ENCODE measurements at regions not wholly inside any gene's neighbourhood (a gene's known extent, or its start where the extent isn't known, plus 50 kb on each side); places are given as distances from the start of the nearest gene placed in this dataset.

DNA sequence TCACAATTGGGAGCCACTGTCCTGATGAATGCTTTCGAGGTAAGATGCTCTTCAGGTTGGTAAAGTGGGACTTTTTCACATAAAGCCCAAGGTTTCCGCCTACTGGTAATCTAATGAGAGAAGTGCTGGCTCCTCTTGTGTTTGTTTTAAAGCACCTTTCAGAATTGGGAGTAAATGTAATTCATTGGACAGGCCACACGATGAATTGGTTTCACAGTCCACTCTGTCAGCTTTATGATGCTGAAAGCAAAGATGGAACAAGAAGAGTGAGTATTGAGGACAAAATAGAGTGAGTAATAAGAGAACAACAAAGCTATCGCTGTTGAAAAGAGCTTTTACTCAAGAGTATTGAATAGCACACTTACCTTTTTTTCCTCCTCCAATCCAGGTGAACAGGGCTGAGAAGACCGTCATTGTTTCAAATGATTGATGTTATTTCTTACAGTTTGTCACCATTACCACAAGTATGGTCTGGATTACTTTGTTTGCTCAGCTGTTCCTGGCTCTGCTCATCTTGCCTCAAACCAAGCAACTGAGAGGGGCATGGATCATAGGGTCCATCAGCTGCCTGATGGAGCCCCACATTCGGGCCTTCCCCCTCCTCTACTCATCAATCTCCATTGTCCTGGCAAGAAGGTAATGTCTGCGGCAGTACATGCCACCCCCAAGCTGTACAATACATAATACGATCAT, 136.1 kb upstream of the CNTN4 start:
- H4K20me1 ChIP-seq (ENCODE audit: insufficient read depth, low read length): no peaks in the 10 kb centered on the region
- no peaks in the 10 kb centered on the region for H3K9me3 ChIP-seq (replicated peaks; ENCODE audit: insufficient read depth, low read length)
- TF ChIP-seq EZH2phosphoT487 (IDR thresholded peaks at IDR 0.05; ENCODE audit: low read length) (no peak), EZH2 (optimal IDR thresholded peaks at IDR 0.05; ENCODE audit: low read depth, low read length) (no peak)
- no peak for DNase-seq
- no peaks in the 10 kb centered on the region for H3K27me3 ChIP-seq (replicated peaks; ENCODE audit: insufficient read depth, low read length)
- no peaks in the 10 kb centered on the region for H3K79me2 ChIP-seq (ENCODE audit: low read length)
- H3K36me3 ChIP-seq (replicated peaks; ENCODE audit: insufficient read depth, low read length): no peaks in the 10 kb centered on the region
- H3K4me2 ChIP-seq (ENCODE audit: low read depth, low read length): no peak overlapping the region
- H3K4me1 ChIP-seq (ENCODE audit: low read length): no peaks in the 10 kb centered on the region
- no peak overlapping the region for H3K27ac ChIP-seq (ENCODE audit: low read length)
- H3K9ac ChIP-seq (ENCODE audit: low read length): no peak overlapping the region
- no peaks in the 10 kb centered on the region for H3K9me2 ChIP-seq (replicated peaks; ENCODE audit: insufficient read depth, low read length)
- H3K4me3 ChIP-seq (ENCODE audit: low read length): no peak overlapping the region
- H2AFZ ChIP-seq (ENCODE audit: low read length): no peak overlapping the region
- H3F3A ChIP-seq (ENCODE audit: insufficient read depth, low read length): no peaks in the 10 kb centered on the region

DNA sequence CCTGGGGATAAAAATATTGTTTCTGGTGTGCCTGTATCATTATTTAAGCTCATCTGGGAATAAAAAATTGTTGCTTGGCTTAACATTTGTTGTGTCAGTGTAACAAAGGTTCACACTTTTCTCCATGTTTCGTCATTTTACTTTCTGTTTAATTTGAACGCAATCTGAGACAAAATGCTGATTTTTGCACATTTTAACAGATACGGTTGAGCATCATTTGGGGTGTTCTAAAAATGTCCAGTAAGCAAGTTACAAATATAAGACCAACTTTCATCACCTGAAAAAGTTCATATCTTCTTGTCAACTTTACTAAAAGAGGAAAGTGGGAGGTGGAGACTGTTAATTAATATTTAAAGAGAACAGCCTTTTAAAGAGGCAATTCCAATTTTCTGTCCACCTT, 134.8 kb upstream of the CNTN4 start:
- Histone ChIP-seq H4K20me1 (ENCODE audit: insufficient read depth, low read length) (no peaks in the 10 kb centered on the region), H3K79me2 (ENCODE audit: low read length) (no peaks in the 10 kb centered on the region), H3K27me3 (replicated peaks; ENCODE audit: insufficient read depth, low read length) (no peaks in the 10 kb centered on the region), H3K4me2 (ENCODE audit: low read depth, low read length) (0 out of 2 replicates have a peak overlapping the region, but pooled peaks have one; percentile 11), H2AFZ (ENCODE audit: low read length) (no peak overlapping the region), H3K9me2 (replicated peaks; ENCODE audit: insufficient read depth, low read length) (no peaks in the 10 kb centered on the region), H3K9me3 (replicated peaks; ENCODE audit: insufficient read depth, low read length) (no peaks in the 10 kb centered on the region), H3K4me3 (ENCODE audit: low read length) (peak overlapping the region; percentile 18), H3K27ac (ENCODE audit: low read length) (no peak overlapping the region), H3K36me3 (replicated peaks; ENCODE audit: insufficient read depth, low read length) (no peaks in the 10 kb centered on the region), H3K4me1 (ENCODE audit: low read length) (no peaks in the 10 kb centered on the region), H3F3A (ENCODE audit: insufficient read depth, low read length) (no peaks in the 10 kb centered on the region), H3K9ac (ENCODE audit: low read length) (no peak overlapping the region)
- TF ChIP-seq EZH2 (optimal IDR thresholded peaks at IDR 0.05; ENCODE audit: low read depth, low read length) (no peak), EZH2phosphoT487 (IDR thresholded peaks at IDR 0.05; ENCODE audit: low read length) (no peak)
- TF ChIP-seq, protein P1, sequence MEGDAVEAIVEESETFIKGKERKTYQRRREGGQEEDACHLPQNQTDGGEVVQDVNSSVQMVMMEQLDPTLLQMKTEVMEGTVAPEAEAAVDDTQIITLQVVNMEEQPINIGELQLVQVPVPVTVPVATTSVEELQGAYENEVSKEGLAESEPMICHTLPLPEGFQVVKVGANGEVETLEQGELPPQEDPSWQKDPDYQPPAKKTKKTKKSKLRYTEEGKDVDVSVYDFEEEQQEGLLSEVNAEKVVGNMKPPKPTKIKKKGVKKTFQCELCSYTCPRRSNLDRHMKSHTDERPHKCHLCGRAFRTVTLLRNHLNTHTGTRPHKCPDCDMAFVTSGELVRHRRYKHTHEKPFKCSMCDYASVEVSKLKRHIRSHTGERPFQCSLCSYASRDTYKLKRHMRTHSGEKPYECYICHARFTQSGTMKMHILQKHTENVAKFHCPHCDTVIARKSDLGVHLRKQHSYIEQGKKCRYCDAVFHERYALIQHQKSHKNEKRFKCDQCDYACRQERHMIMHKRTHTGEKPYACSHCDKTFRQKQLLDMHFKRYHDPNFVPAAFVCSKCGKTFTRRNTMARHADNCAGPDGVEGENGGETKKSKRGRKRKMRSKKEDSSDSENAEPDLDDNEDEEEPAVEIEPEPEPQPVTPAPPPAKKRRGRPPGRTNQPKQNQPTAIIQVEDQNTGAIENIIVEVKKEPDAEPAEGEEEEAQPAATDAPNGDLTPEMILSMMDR (IDR thresholded peaks at IDR 0.05; ENCODE audit: low read length): no peak
- DNase-seq: peak; percentile 11

DNA sequence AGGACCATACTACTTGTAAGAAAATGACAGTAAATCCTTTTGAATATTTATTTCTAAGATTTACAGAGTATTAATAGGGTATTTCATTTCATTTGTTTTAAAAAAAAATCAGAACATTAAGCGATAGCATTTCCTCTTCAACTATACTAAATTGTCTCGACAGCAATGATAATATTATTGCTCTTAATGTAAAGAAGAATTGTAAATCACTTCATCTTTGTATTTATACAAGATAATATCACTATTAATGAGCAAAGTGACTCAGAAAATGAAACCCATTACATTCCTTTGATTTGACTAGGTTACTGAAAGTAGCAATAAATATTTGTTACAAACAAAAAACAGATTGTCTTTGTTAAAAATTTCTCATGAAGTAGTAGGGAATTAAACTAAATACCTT, 131.1 kb upstream of the CNTN4 start:
- H3F3A ChIP-seq (ENCODE audit: insufficient read depth, low read length): no peaks in the 10 kb centered on the region
- no peak overlapping the region for H2AFZ ChIP-seq (ENCODE audit: low read length)
- TF ChIP-seq EZH2phosphoT487 (IDR thresholded peaks at IDR 0.05; ENCODE audit: low read length) (no peak), EZH2 (optimal IDR thresholded peaks at IDR 0.05; ENCODE audit: low read depth, low read length) (no peak)
- TF ChIP-seq, protein P1 (IDR thresholded peaks at IDR 0.05; ENCODE audit: low read length): no peak
- H3K4me2 ChIP-seq (ENCODE audit: low read depth, low read length): no peak overlapping the region
- H4K20me1 ChIP-seq (ENCODE audit: insufficient read depth, low read length): no peaks in the 10 kb centered on the region
- H3K27me3 ChIP-seq (replicated peaks; ENCODE audit: insufficient read depth, low read length): no peaks in the 10 kb centered on the region
- H3K36me3 ChIP-seq (replicated peaks; ENCODE audit: insufficient read depth, low read length): no peaks in the 10 kb centered on the region
- no peak for DNase-seq
- no peaks in the 10 kb centered on the region for H3K4me1 ChIP-seq (ENCODE audit: low read length)
- no peak overlapping the region for H3K9ac ChIP-seq (ENCODE audit: low read length)
- no peak overlapping the region for H3K4me3 ChIP-seq (ENCODE audit: low read length)
- no peaks in the 10 kb centered on the region for H3K9me2 ChIP-seq (replicated peaks; ENCODE audit: insufficient read depth, low read length)
- no peak overlapping the region for H3K27ac ChIP-seq (ENCODE audit: low read length)
- no peaks in the 10 kb centered on the region for H3K9me3 ChIP-seq (replicated peaks; ENCODE audit: insufficient read depth, low read length)
- no peaks in the 10 kb centered on the region for H3K79me2 ChIP-seq (ENCODE audit: low read length)

DNA sequence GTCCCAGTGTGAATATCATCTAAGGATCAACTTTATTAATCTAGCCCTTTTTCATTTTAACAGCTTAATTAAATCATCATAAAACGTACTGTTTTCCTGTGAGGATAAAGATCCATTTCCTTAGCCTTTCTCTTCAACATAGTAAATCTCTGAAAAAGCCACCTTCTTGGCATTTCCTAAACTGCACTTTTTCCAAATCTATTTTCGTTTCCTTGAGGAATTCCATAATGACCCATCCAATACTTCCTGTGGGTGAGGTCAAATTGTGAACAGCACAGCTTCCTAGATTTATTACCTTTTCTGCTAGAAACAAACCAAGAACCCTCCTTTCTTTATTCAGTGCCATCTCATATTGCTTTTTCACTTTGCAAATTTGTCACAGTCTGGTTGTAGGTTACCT, 129.4 kb upstream of the CNTN4 start:
- TF ChIP-seq, protein P1 (IDR thresholded peaks at IDR 0.05; ENCODE audit: low read length): no peak
- TF ChIP-seq EZH2 (optimal IDR thresholded peaks at IDR 0.05; ENCODE audit: low read depth, low read length) (no peak), EZH2phosphoT487 (IDR thresholded peaks at IDR 0.05; ENCODE audit: low read length) (no peak)
- Histone ChIP-seq H3K27ac (ENCODE audit: low read length) (no peak overlapping the region), H3F3A (ENCODE audit: insufficient read depth, low read length) (no peaks in the 10 kb centered on the region)

More for the DNA sequence above, 129.4 kb upstream of the CNTN4 start:
- no peaks in the 10 kb centered on the region for H3K36me3 ChIP-seq (replicated peaks; ENCODE audit: insufficient read depth, low read length)
- DNase-seq: no peak
- no peaks in the 10 kb centered on the region for H3K9me3 ChIP-seq (replicated peaks; ENCODE audit: insufficient read depth, low read length)
- no peaks in the 10 kb centered on the region for H3K79me2 ChIP-seq (ENCODE audit: low read length)
- no peak overlapping the region for H2AFZ ChIP-seq (ENCODE audit: low read length)
- H3K4me3 ChIP-seq (ENCODE audit: low read length): no peak overlapping the region
- no peaks in the 10 kb centered on the region for H3K27me3 ChIP-seq (replicated peaks; ENCODE audit: insufficient read depth, low read length)
- no peak overlapping the region for H3K4me2 ChIP-seq (ENCODE audit: low read depth, low read length)
- no peak overlapping the region for H3K9ac ChIP-seq (ENCODE audit: low read length)
- no peaks in the 10 kb centered on the region for H4K20me1 ChIP-seq (ENCODE audit: insufficient read depth, low read length)
- H3K4me1 ChIP-seq (ENCODE audit: low read length): no peaks in the 10 kb centered on the region
- no peaks in the 10 kb centered on the region for H3K9me2 ChIP-seq (replicated peaks; ENCODE audit: insufficient read depth, low read length)
